PC-9 (cell line): ENCODE measurements at regions not wholly inside any gene's neighbourhood (a gene's known extent, or its start where the extent isn't known, plus 50 kb on each side); places are given as distances from the start of the nearest gene placed in this dataset.

Source experiments
- EZH2 ChIP-seq: fragments of 200-600 bp; sonication (generic); IDR thresholded peaks from 2 replicates; pipeline ENCODE4 v1.8.0; 2017; ENCODE audit warnings: antibody characterized with exemption, low read depth
- TF ChIP-seq, protein P1 (sequence below): fragments of 200-600 bp; sonication (generic); conservative IDR thresholded peaks from 2 replicates; pipeline ENCODE4 v1.6.1; 2017; ENCODE audit warnings: mixed run types, antibody characterized with exemption, mild to moderate bottlenecking, moderate library complexity

DNA sequence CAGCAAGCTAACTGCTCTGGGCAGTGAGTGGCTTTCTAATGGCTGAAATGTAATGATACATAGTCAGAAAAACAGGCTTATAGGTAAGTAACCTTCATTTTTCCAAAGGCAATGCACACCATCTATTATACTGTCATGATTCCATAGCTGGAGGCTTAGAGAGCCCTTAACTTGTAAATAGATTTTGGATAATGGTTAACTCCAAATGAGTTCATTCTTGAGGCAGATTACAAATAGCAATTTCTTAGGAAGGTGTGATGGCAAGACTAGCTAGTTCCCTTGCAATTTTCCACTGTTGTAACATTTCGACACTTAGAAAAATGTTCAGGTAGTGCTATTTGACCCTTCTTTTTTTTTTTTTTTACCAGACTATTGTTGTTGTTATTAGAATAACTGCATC is 789.8 kb upstream of the PCDH9 start:
- TF ChIP-seq, protein P1, sequence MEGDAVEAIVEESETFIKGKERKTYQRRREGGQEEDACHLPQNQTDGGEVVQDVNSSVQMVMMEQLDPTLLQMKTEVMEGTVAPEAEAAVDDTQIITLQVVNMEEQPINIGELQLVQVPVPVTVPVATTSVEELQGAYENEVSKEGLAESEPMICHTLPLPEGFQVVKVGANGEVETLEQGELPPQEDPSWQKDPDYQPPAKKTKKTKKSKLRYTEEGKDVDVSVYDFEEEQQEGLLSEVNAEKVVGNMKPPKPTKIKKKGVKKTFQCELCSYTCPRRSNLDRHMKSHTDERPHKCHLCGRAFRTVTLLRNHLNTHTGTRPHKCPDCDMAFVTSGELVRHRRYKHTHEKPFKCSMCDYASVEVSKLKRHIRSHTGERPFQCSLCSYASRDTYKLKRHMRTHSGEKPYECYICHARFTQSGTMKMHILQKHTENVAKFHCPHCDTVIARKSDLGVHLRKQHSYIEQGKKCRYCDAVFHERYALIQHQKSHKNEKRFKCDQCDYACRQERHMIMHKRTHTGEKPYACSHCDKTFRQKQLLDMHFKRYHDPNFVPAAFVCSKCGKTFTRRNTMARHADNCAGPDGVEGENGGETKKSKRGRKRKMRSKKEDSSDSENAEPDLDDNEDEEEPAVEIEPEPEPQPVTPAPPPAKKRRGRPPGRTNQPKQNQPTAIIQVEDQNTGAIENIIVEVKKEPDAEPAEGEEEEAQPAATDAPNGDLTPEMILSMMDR: no peak
- TF ChIP-seq EZH2: no peak
